GM12874 (cell line): ENCODE measurements at regions not wholly inside any gene's neighbourhood (a gene's known extent, or its start where the extent isn't known, plus 50 kb on each side); places are given as distances from the start of the nearest gene placed in this dataset.

ENCODE experiments used
- TF ChIP-seq, protein P1 (sequence below): IDR thresholded peaks from 2 replicates; pipeline ENCODE4 v1.5.1; 2011; ENCODE audit warnings: low read depth, mild to moderate bottlenecking, control low read depth, low read length, moderate library complexity; ENCODE audit not compliant: insufficient read depth

DNA sequence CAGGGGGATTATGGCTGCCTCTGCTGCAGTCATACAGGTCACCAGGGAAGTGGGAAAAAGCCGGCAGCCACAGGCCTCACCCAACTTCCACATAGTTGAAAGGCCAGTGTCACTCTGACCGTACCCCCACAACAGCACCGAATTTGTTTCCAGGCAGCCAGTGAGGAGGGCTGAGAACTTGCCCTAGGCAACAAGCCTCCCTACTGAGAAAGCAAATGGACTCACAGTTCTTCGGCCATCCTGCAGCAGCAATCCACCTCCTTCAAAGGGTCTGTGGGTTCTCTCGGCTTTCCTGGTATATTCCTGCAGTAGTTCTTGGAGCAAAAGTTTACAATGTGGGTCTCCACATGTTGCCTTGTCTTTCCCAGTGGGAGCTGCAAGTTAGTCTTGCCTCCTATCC is 251.3 kb downstream of the ETNK1 start:
- TF ChIP-seq, protein P1, sequence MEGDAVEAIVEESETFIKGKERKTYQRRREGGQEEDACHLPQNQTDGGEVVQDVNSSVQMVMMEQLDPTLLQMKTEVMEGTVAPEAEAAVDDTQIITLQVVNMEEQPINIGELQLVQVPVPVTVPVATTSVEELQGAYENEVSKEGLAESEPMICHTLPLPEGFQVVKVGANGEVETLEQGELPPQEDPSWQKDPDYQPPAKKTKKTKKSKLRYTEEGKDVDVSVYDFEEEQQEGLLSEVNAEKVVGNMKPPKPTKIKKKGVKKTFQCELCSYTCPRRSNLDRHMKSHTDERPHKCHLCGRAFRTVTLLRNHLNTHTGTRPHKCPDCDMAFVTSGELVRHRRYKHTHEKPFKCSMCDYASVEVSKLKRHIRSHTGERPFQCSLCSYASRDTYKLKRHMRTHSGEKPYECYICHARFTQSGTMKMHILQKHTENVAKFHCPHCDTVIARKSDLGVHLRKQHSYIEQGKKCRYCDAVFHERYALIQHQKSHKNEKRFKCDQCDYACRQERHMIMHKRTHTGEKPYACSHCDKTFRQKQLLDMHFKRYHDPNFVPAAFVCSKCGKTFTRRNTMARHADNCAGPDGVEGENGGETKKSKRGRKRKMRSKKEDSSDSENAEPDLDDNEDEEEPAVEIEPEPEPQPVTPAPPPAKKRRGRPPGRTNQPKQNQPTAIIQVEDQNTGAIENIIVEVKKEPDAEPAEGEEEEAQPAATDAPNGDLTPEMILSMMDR, result no peak

DNA sequence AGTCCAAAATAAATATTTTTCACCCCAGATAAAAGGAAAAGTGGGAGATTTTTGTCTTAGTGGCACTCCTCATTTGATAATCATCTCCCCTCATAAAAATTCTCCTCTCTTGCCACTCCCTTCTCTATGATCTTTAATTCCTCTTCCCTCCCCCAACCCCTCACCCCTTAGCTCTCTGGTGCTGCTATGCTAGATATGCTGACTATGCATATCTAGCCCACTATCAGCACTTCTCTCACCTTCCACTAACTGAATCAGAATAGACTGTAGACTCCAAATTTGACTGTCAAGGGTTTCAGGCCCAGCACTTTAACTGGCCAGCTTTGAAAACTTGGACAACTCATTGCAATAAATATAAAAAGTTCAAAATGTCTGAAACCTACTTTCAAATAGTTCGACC is 254.2 kb downstream of the ETNK1 start:
- TF ChIP-seq, protein P1, result no peak

DNA sequence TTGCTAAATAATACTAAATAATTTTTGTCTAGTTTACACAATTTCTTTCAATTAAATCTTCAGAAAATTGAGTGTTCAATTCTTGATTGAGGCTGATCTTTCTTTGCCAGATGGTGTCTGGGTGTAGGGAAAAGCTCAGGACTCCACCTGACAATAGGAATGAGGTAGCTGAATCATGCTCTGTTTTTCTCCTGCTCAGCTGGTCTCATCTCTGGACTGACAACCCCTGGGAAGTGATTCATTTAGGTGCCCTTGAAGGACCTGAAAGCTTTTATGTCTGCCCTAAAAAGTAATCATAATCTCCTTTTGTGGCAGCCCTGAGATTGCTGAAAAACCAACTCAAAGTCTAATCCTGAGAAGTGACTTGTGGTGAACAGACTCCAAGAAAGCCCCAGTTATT is 255.4 kb downstream of the ETNK1 start:
- TF ChIP-seq, protein P1, result no peak

DNA sequence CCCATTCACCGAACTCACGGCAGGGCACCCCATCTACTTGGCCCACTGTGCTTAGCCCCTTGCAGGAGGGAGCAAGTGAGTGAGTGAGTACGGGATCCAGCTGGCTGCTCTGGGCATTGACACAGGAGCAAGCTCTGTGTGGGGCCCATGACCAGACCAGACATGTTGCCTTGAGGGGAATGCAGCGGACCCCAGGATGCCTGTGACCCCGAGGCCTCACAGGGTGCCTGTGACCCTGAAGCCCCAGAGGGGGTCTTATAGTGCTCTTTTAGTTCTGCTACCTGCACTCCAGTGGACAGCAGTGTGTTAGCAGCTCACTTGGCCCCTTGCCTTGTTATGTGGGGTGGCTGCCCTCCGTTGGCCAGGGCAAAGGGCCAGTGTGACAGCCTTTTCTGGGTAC is 255.8 kb downstream of the ETNK1 start:
- TF ChIP-seq, protein P1, result no peak

DNA sequence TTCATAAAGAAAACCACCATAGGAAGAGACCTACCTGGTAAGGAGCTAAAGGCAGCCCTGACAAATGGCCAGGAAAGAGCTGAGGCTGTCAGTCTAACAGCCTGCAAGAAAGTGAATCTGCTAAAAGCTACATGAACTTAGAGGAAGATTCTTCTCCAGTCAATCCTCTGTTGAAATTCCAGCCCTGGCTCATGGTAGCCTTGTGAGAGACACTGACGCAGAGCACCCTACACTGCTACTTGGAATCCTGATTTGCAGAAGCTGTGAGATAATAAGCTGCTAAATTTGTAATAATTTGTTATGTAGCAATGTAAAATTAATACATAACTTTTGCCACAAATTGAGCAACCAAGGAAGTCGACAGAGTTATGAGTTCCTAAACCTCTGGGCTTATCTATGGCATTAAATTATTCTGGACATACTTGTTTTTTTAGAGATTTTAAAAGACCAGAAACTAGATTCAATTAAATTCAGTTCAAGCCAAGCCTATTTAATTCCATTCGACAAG is 257.0 kb downstream of the ETNK1 start:
- TF ChIP-seq, protein P1, result no peak

DNA sequence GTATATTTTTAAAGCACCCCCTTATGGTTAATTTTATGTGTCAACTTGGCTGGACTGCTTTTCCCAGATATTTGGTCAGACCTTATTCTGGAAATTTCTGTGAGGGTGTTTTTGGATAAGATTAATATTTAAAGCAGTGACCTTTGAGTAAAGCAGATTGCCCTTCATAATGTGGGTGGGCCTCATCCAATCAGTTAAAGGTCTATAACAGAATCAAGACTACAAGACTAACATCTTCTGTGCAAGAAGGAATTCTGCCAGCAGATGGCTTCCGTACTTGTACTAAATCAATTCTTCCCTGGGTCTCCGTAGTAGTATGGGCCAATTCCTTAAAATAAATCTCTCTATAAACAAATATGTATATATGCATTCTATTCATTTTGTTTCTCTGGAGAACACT is 257.6 kb downstream of the ETNK1 start:
- TF ChIP-seq, protein P1, result no peak

DNA sequence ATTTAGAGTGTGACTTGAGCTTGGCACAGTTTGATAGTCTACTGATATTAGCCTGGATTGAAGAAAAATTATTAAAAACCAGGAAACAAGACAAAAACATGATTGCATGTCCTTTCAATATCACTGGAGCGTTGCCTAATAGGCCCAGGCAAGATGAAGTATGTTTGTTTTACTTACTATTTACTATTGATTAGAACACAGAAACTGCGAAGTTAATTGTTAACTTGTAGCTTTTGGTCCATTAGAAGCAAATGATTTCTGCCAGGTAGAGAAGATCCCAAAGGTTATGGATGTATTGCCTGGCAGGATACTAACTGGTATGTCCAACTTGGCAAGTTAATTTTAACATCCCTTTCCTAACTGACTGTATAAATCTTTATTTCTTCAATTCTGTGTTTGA is 268.9 kb downstream of the ETNK1 start:
- TF ChIP-seq, protein P1, result no peak
